Fibroblast of the aortic adventitia (primary cell): ENCODE measurements at regions not wholly inside any gene's neighbourhood (a gene's known extent, or its start where the extent isn't known, plus 50 kb on each side); places are given as distances from the start of the nearest gene placed in this dataset.
"Not testable (repeated sequence)": the region's sequence is repeated elsewhere in the genome, so short reads cannot be mapped to it uniquely, and the experiment has no call there.

Experiments used
- DNase-seq: peaks from one replicate; pipeline ENCODE4 v3.0.0-alpha.2; 2010; ENCODE audit warnings: low read depth
- H3K4me3 ChIP-seq: 2 replicates; pipeline ENCODE4 v1.5.1; 2011; ENCODE audit warnings: low read depth, mild to moderate bottlenecking, control low read depth, low read length, moderate library complexity
- TF ChIP-seq, protein P1 (sequence below): IDR thresholded peaks from 2 replicates; pipeline ENCODE4 v1.5.1; 2011; ENCODE audit warnings: mild to moderate bottlenecking, low read length, control low read depth, inconsistent platforms; ENCODE audit not compliant: insufficient read depth

DNA sequence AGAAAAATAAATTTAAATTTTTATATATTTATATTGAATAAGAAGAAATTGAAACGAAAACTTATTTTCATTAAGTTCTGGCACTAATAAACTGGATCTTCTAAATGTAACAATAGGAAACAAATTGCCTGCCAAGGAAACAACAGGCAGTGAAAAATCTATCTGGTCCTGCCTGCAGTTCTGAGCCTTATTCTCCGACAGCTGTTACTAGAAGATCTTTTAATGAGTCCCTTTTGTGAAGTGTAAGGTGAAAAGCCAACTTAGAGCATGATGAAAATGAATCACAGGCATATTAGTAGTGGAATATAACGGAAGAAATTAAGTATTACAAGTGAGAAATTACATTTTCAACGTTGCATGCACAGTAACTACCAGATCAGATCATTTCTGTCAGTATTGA is 1002.7 kb upstream of the PCDH20 start:
- no peak for DNase-seq
- no peak overlapping the region for H3K4me3 ChIP-seq
- TF ChIP-seq, protein P1, sequence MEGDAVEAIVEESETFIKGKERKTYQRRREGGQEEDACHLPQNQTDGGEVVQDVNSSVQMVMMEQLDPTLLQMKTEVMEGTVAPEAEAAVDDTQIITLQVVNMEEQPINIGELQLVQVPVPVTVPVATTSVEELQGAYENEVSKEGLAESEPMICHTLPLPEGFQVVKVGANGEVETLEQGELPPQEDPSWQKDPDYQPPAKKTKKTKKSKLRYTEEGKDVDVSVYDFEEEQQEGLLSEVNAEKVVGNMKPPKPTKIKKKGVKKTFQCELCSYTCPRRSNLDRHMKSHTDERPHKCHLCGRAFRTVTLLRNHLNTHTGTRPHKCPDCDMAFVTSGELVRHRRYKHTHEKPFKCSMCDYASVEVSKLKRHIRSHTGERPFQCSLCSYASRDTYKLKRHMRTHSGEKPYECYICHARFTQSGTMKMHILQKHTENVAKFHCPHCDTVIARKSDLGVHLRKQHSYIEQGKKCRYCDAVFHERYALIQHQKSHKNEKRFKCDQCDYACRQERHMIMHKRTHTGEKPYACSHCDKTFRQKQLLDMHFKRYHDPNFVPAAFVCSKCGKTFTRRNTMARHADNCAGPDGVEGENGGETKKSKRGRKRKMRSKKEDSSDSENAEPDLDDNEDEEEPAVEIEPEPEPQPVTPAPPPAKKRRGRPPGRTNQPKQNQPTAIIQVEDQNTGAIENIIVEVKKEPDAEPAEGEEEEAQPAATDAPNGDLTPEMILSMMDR: no peak

DNA sequence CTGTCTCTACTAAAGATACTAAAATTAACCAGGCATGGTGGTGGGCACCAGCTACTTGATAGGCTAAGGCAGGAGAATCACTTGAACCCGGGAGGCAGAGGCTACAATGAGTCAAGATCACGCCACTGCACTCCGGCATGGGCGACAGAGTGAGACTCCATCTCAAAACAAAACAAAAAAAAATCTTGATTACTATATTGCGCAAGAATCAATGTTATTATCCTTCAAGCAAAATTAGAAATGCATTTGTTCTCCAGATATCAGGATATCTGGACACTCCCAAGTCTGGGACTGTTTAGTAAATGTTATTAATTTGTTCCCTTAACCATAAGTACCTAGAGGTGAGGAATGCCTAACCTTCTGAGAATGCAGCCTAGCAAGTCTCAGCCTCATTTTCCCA is 992.2 kb upstream of the PCDH20 start:
- no peak for DNase-seq
- TF ChIP-seq, protein P1: no peak
- no peak overlapping the region for H3K4me3 ChIP-seq

DNA sequence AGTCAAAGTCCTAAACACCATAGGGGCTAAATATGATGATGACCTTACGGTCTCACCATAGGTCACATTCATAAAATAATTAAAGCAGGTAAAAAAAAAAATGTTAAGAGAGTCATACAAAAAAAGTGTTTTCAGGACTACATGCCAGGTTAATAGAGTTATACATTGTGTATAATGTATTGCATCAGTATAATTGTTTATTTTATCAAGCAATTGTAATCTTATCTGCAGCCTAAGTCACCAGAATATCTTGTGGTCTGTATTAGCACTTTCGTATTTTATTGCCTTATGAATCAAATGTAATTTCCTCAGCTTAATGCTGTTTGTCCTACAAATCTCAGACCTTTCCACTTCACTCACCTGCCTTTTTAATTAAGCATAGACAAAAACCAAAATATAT is 972.9 kb upstream of the PCDH20 start:
- DNase-seq: no peak
- TF ChIP-seq, protein P1: no peak
- no peak overlapping the region for H3K4me3 ChIP-seq

DNA sequence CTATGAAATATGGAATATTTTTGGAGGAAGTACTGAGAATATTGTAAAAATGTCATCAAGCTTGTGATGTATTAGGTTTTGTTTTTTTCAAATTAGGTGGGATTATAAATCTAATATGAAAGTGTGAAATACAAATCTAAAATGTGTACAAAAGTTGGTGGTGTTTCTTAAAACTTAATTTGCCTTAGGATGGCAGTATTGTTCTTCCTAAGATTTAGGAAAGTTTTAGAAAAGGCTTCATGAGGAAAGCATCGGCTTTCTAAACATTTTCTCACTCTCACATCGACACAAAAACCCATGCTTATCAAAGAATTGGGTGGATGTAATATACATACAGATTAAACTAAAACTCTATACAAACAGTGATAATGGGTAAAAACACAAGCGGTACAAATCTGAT is 972.0 kb upstream of the PCDH20 start:
- TF ChIP-seq, protein P1: no peak
- H3K4me3 ChIP-seq: no peak overlapping the region
- no peak for DNase-seq

DNA sequence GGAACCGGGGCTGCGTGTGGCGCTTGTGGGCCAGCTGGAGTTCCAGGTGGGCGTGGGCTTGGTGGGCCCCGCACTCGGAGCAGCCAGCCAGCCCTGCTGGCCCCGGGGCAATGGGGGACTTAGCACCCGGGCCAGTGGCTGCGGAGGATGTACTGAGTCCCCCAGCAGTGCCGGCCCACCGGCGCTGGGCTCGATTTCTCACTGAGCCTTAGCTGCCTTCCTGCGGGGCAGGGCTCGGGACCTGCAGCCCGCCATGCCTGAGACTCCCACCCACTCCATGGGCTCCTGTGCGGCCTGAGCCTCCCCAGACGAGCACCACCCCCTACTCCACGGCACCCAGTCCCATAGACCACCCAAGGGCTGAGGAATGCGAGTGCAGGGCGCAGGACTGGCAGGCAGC is 963.6 kb upstream of the PCDH20 start:
- not testable (repeated sequence) for DNase-seq, H3K4me3 ChIP-seq

DNA sequence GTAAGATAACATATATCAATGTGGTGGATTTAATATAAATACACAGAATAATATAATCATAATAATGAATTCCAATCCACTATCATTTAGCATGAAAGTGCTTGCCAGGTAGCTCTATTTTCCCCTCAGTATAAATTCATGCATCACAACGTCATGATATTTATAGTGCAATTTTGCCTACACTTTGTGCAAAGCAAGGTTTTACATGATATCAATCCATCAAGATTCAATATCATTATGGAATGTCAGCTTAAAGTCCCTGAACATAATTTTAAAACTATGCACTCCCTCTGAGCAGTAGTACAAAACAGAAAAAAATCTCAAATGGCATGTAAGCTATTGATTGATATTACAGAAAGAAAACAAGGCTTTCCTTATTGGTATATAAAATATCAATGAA is 962.2 kb upstream of the PCDH20 start:
- no peak for DNase-seq
- TF ChIP-seq, protein P1: no peak
- H3K4me3 ChIP-seq: no peak overlapping the region

DNA sequence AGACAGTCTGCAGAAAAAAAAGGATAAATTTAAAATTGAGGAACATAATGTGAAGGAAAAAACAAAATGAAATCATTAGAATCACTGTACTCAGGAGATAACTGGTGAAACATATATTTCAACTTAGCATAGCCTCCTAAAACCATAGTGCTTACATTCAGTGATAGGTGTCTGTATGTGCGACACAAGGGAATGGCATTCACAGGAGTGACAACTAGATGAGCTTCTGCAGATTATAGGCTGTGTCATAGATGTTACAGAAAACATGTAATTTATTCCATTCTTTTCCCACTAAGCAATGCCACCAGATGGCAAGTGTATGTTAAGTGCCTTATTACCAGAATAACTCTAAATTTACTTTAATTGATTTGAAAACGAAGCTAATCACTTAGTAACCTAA is 960.0 kb upstream of the PCDH20 start:
- no peak for DNase-seq
- TF ChIP-seq, protein P1: no peak
- no peak overlapping the region for H3K4me3 ChIP-seq
